ENCODE measurements at regions not wholly inside any gene's neighbourhood (a gene's known extent, or its start where the extent isn't known, plus 50 kb on each side); places are given as distances from the start of the nearest gene placed in this dataset.

DNA sequence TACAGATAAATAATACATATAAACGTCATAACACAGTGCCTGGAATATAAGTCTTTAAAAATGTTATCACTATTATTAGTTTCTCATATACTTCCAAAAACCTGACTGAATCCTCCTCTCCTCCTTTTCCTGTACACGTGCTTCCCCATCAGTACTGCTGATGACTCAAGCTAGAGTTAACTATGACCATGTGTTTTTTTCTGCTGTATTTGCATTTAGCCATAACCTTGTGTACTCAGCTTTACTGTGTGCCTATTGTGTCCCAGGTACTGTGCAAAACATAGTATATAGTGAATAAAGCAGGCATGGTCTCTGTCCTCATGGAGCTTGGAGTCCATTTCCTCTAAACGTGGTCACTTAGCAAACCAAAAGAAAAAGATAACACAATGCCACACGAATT lies 56.5 kb upstream of the ARHGAP32 start:
- H3K4me3 ChIP-seq (ENCODE audit: low read depth, low read length): no peak overlapping the region
- DNase-seq (ENCODE audit: low read depth): no peak
- TF ChIP-seq, protein P1, sequence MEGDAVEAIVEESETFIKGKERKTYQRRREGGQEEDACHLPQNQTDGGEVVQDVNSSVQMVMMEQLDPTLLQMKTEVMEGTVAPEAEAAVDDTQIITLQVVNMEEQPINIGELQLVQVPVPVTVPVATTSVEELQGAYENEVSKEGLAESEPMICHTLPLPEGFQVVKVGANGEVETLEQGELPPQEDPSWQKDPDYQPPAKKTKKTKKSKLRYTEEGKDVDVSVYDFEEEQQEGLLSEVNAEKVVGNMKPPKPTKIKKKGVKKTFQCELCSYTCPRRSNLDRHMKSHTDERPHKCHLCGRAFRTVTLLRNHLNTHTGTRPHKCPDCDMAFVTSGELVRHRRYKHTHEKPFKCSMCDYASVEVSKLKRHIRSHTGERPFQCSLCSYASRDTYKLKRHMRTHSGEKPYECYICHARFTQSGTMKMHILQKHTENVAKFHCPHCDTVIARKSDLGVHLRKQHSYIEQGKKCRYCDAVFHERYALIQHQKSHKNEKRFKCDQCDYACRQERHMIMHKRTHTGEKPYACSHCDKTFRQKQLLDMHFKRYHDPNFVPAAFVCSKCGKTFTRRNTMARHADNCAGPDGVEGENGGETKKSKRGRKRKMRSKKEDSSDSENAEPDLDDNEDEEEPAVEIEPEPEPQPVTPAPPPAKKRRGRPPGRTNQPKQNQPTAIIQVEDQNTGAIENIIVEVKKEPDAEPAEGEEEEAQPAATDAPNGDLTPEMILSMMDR (IDR thresholded peaks at IDR 0.05; ENCODE audit: insufficient read depth, low read depth, low read length, missing control alignments): no peak

DNA sequence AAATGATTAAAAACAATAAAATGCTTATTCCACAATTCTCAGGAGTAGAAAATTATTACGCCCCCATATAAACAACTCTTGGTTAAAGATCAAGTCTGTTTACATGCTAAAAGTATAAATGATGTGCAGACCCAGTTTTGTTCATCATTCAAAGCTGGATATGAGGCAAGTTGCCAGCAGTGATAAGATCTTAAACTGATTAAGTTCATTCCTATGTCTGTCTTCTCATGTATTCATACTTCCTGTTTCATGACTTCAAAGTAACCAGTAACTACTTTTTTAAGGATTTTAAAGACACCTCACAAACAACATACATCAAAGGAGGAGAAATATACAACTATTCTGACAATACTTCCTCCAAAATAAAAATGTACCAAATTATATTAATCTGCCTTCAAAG lies 55.0 kb upstream of the ARHGAP32 start:
- no peak for DNase-seq (ENCODE audit: low read depth)
- no peak overlapping the region for H3K4me3 ChIP-seq (ENCODE audit: low read depth, low read length)
- TF ChIP-seq, protein P1 (IDR thresholded peaks at IDR 0.05; ENCODE audit: insufficient read depth, low read depth, low read length, missing control alignments): no peak

DNA sequence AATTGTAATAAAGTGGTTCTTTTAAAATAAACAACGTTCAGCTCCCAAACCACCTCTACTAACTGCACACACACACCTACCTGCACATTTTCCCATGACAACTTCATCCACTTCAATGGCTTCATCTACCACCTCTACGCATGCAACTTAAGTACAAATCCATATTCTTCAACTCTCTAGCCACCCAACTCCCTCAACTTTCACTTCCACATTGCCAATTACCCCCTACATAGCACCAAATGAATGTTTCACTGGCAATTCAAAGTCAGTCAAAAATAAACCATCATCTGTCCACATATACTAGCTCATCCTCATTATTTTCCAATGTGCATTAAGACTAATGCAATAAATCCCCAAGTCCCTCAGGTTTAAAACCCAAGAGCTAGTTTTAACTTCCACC lies 50.7 kb upstream of the ARHGAP32 start:
- DNase-seq (ENCODE audit: low read depth): no peak
- TF ChIP-seq, protein P1 (IDR thresholded peaks at IDR 0.05; ENCODE audit: insufficient read depth, low read depth, low read length, missing control alignments): no peak
- no peak overlapping the region for H3K4me3 ChIP-seq (ENCODE audit: low read depth, low read length)
